Breast epithelium (tissue), 3 donors: ENCODE measurements at regions not wholly inside any gene's neighbourhood (a gene's known extent, or its start where the extent isn't known, plus 50 kb on each side); places are given as distances from the start of the nearest gene placed in this dataset.

Source experiments
- CTCF ChIP-seq, 3 donors: fragments of 450-650 bp; IDR thresholded peaks; one replicate each; pipeline ENCODE4 v1.5.1; 2016 to 2017; ENCODE audit warnings: antibody characterized with exemption in 3 of 3, mild to moderate bottlenecking in 3 of 3, moderate library complexity in 3 of 3
- POLR2A ChIP-seq: fragments of 450-650 bp; IDR thresholded peaks from one replicate; pipeline ENCODE4 v1.6.1; 2016; ENCODE audit warnings: antibody characterized with exemption, mild to moderate bottlenecking, moderate library complexity
- POLR2AphosphoS5 ChIP-seq, 3 donors: sonication (generic); formaldehyde crosslinking; IDR thresholded peaks; one replicate each; pipeline ENCODE4 v1.6.1; 2017; ENCODE audit warnings: antibody characterized with exemption in 3 of 3

DNA sequence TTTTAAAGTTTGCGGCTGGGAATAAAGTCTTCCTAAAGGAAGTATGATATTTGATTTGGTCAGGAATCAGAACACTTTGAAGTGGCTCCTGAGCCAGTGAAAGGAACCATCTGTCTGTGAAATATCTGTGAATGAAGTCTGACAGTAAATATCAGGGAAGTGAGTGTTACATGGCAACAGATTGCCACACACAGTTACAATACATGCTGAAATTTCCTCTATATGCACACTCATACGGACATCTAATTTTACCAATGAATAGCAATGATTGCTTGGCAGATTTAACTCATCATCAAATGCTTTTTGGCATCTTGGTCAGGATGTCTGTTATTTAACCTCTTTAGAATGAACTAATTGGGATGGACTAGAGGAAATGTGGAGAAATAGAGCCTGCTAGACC lies 1023.8 kb downstream of the FAT4 start:
- TF ChIP-seq POLR2A (no peak), CTCF (IDR thresholded peaks at IDR 0.05) (no peak), POLR2AphosphoS5 (IDR thresholded peaks at IDR 0.05) (no peak)
